22Rv1 (cell line): ENCODE measurements at regions not wholly inside any gene's neighbourhood (a gene's known extent, or its start where the extent isn't known, plus 50 kb on each side); places are given as distances from the start of the nearest gene placed in this dataset.
"Not testable (repeated sequence)": the region's sequence is repeated elsewhere in the genome, so short reads cannot be mapped to it uniquely, and the experiment has no call there.

ENCODE experiments used
- CTCF ChIP-seq: fragments of 450-650 bp; IDR thresholded peaks from 2 replicates; pipeline ENCODE4 v1.5.1; 2017; ENCODE audit warnings: mild to moderate bottlenecking
- ZFX ChIP-seq: fragments of 450-650 bp; IDR thresholded peaks from 2 replicates; pipeline ENCODE4 v1.6.1; 2017; ENCODE audit warnings: antibody characterized with exemption, borderline replicate concordance

- TF ChIP-seq CTCF, ZFX: not testable (repeated sequence)
These were observed 53.8 kb upstream of the CXorf66 start for GRCh38 chrX:140019134-140019533.
